ENCODE measurements at regions not wholly inside any gene's neighbourhood (a gene's known extent, or its start where the extent isn't known, plus 50 kb on each side); places are given as distances from the start of the nearest gene placed in this dataset.

GRCh38 chr10:110388687-110389052 lies 84.0 kb upstream of the SMNDC1 start:
- no peak for DNase-seq (ENCODE audit: low read depth)
- TF ChIP-seq CTCF (IDR thresholded peaks at IDR 0.05; ENCODE audit: low read depth, low read length, missing control alignments) = no peak
- no peak overlapping the region for H3K4me3 ChIP-seq (ENCODE audit: low read depth, low read length)
- in situ Hi-C loops (cut with HindIII; ENCODE audit: low sequenced_read_pairs) = no loop called here

- no peak overlapping the region for H3K4me3 ChIP-seq (ENCODE audit: low read depth, low read length)
- in situ Hi-C loops (cut with HindIII; ENCODE audit: low sequenced_read_pairs) = no loop called here
- TF ChIP-seq CTCF (IDR thresholded peaks at IDR 0.05; ENCODE audit: low read depth, low read length, missing control alignments) = no peak
- DNase-seq (ENCODE audit: low read depth) = no peak
Measured at GRCh38 chr10:110389255-110389654, 84.5 kb upstream of the SMNDC1 start.

- H3K4me3 ChIP-seq (ENCODE audit: low read depth, low read length) = no peak overlapping the region
- in situ Hi-C loops (cut with HindIII; ENCODE audit: low sequenced_read_pairs) = no loop called here
- no peak for TF ChIP-seq CTCF (IDR thresholded peaks at IDR 0.05; ENCODE audit: low read depth, low read length, missing control alignments)
- no peak for DNase-seq (ENCODE audit: low read depth)
Measured at GRCh38 chr10:110391541-110391940, 86.8 kb upstream of the SMNDC1 start.

GRCh38 chr10:110392121-110392520 lies 87.4 kb upstream of the SMNDC1 start:
- no peak for TF ChIP-seq CTCF (IDR thresholded peaks at IDR 0.05; ENCODE audit: low read depth, low read length, missing control alignments)
- in situ Hi-C loops (cut with HindIII; ENCODE audit: low sequenced_read_pairs) = no loop called here
- H3K4me3 ChIP-seq (ENCODE audit: low read depth, low read length) = no peak overlapping the region
- no peak for DNase-seq (ENCODE audit: low read depth)

DNA sequence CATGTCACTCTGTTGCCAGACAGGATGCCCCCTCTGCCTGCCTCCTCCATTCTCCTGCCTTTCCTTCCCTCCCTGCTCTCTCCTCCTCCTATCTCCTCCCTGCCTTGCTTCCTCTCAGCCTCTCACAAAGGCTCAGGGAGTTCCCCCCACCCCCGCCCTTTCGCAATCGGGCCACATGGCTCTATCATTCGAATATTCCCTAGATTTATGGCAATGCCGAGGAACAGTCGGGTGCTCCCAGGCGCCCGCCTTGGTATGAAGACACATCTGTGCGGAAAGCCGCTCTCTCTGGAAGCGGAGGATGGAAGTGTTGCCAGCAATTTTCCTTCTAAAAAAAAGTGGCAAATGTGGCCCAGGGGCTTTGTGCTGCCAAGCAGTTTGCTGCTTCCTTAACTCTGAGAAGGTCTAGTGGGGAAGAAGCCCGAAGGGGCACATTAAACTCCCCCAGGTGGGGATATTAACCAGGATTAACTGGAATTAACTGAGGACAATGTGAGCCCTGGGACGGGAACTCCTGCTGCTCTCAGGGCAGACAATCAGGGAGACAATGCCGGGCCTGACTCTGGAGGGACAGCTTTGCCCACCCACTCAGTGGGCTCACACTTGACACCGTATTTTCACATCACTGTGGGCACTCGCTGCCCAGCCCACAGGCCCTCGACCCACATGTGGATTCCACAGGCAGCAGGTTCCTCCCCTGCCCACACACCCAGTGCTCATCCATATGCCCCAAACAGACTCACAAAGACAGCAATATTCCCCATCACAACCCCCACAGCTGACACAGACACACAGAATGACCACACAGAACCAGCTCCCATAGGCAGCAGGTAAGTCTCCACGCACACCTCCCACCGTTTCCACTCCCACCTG lies 88.4 kb upstream of the SMNDC1 start:
- in situ Hi-C loops (cut with HindIII; ENCODE audit: low sequenced_read_pairs) = no loop called here
- no peak overlapping the region for H3K4me3 ChIP-seq (ENCODE audit: low read depth, low read length)
- DNase-seq (ENCODE audit: low read depth) = no peak
- TF ChIP-seq CTCF (IDR thresholded peaks at IDR 0.05; ENCODE audit: low read depth, low read length, missing control alignments) = no peak

DNA sequence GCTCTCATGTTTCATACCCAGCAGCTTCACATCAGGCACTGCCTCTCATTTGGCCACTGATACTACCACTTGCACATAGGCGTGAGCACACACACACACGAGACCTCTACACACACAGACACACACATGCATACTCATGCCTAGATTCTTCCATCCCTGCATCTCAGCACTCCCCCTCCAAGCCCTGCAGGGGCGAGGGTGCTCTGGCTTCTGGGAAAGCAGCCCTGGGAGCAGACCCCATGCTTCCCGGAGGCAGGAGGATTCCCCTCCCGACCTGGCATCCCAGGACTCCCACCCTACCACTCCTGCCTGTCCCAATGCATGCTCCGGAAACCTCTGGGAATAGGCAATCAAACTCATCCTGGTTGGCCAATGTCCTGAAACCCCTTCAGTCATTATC lies 89.1 kb upstream of the SMNDC1 start:
- in situ Hi-C loops (cut with HindIII; ENCODE audit: low sequenced_read_pairs) = no loop called here
- DNase-seq (ENCODE audit: low read depth) = no peak
- no peak overlapping the region for H3K4me3 ChIP-seq (ENCODE audit: low read depth, low read length)
- no peak for TF ChIP-seq CTCF (IDR thresholded peaks at IDR 0.05; ENCODE audit: low read depth, low read length, missing control alignments)
